ENCODE measurements at regions not wholly inside any gene's neighbourhood (a gene's known extent, or its start where the extent isn't known, plus 50 kb on each side); places are given as distances from the start of the nearest gene placed in this dataset.

GRCh38 chr4:13285336-13285735 is 198.8 kb downstream of the RAB28 start:
- Histone ChIP-seq H3K9me3 (ENCODE audit: insufficient read depth, low read depth, low read length) (no peaks in the 10 kb centered on the region), H3K4me1 (ENCODE audit: insufficient read depth, low read length) (no peaks in the 10 kb centered on the region), H3K27ac (ENCODE audit: low read depth, low read length) (no peak overlapping the region), H3K27me3 (ENCODE audit: insufficient read depth, low read length) (no peaks in the 10 kb centered on the region), H3K36me3 (ENCODE audit: insufficient read depth, low read length) (no peaks in the 10 kb centered on the region), H3K9ac (ENCODE audit: low read depth, low read length) (no peak overlapping the region), H3K4me3 (ENCODE audit: low read length) (no peak overlapping the region)

GRCh38 chr4:13284932-13285331 is 199.2 kb downstream of the RAB28 start:
- Histone ChIP-seq H3K9ac (ENCODE audit: low read depth, low read length) (no peak overlapping the region), H3K27ac (ENCODE audit: low read depth, low read length) (no peak overlapping the region), H3K9me3 (ENCODE audit: insufficient read depth, low read depth, low read length) (no peaks in the 10 kb centered on the region), H3K36me3 (ENCODE audit: insufficient read depth, low read length) (no peaks in the 10 kb centered on the region), H3K27me3 (ENCODE audit: insufficient read depth, low read length) (no peaks in the 10 kb centered on the region), H3K4me3 (ENCODE audit: low read length) (no peak overlapping the region), H3K4me1 (ENCODE audit: insufficient read depth, low read length) (no peaks in the 10 kb centered on the region)
- 91% methylated on average over 1 of the region's 2 CpGs for WGBS

- Histone ChIP-seq H3K9me3 (ENCODE audit: insufficient read depth, low read depth, low read length) (peaks cover 8% of the 10 kb centered on the region; the same call in 1 of the 2 replicates), H3K36me3 (ENCODE audit: insufficient read depth, low read length) (no peaks in the 10 kb centered on the region), H3K4me1 (ENCODE audit: insufficient read depth, low read length) (no peaks in the 10 kb centered on the region), H3K27me3 (ENCODE audit: insufficient read depth, low read length) (no peaks in the 10 kb centered on the region), H3K27ac (ENCODE audit: low read depth, low read length) (no peak overlapping the region), H3K4me3 (ENCODE audit: low read length) (no peak overlapping the region), H3K9ac (ENCODE audit: low read depth, low read length) (no peak overlapping the region)
- 93% methylated on average over 1 of the region's 1 CpG for WGBS
These were observed 207.8 kb downstream of the RAB28 start for GRCh38 chr4:13276357-13276756.

- WGBS: 40% methylated on average over 2 of the region's 3 CpGs
These were observed 215.4 kb downstream of the RAB28 start for GRCh38 chr4:13268703-13269102.

GRCh38 chr4:13268165-13268564 is 216.0 kb downstream of the RAB28 start:
- Histone ChIP-seq H3K36me3 (ENCODE audit: insufficient read depth, low read length) (no peaks in the 10 kb centered on the region), H3K4me3 (ENCODE audit: low read length) (no peak overlapping the region), H3K27ac (ENCODE audit: low read depth, low read length) (peak overlapping the region; percentile 32; the same call in 1 of the 2 replicates), H3K4me1 (ENCODE audit: insufficient read depth, low read length) (peaks cover 16% of the 10 kb centered on the region), H3K9me3 (ENCODE audit: insufficient read depth, low read depth, low read length) (peaks cover under 1% of the 10 kb centered on the region; the same call in 1 of the 2 replicates), H3K27me3 (ENCODE audit: insufficient read depth, low read length) (no peaks in the 10 kb centered on the region), H3K9ac (ENCODE audit: low read depth, low read length) (no peak overlapping the region)
- 75% methylated on average over 4 of the region's 4 CpGs for WGBS

More at GRCh38 chr4:13268703-13269102, 215.4 kb downstream of the RAB28 start:
- peak overlapping the region; percentile 32; the same call in 1 of the 2 replicates for H3K27ac ChIP-seq (ENCODE audit: low read depth, low read length)
- no peak overlapping the region for H3K4me3 ChIP-seq (ENCODE audit: low read length)
- H3K9ac ChIP-seq (ENCODE audit: low read depth, low read length): no peak overlapping the region
- H3K36me3 ChIP-seq (ENCODE audit: insufficient read depth, low read length): no peaks in the 10 kb centered on the region
- H3K27me3 ChIP-seq (ENCODE audit: insufficient read depth, low read length): no peaks in the 10 kb centered on the region
- H3K9me3 ChIP-seq (ENCODE audit: insufficient read depth, low read depth, low read length): peaks cover 5% of the 10 kb centered on the region; the same call in 1 of the 2 replicates
- peaks cover 16% of the 10 kb centered on the region for H3K4me1 ChIP-seq (ENCODE audit: insufficient read depth, low read length)

- Histone ChIP-seq H3K4me1 (ENCODE audit: insufficient read depth, low read length) (peaks cover 16% of the 10 kb centered on the region), H3K9me3 (ENCODE audit: insufficient read depth, low read depth, low read length) (no peaks in the 10 kb centered on the region), H3K36me3 (ENCODE audit: insufficient read depth, low read length) (no peaks in the 10 kb centered on the region), H3K9ac (ENCODE audit: low read depth, low read length) (no peak overlapping the region), H3K27ac (ENCODE audit: low read depth, low read length) (no peak overlapping the region), H3K4me3 (ENCODE audit: low read length) (no peak overlapping the region), H3K27me3 (ENCODE audit: insufficient read depth, low read length) (no peaks in the 10 kb centered on the region)
- WGBS: 73% methylated on average over 2 of the region's 2 CpGs
These were observed 217.0 kb downstream of the RAB28 start for GRCh38 chr4:13267091-13267490.

GRCh38 chr4:13266687-13267086 is 217.5 kb downstream of the RAB28 start:
- Histone ChIP-seq H3K4me3 (ENCODE audit: low read length) (no peak overlapping the region), H3K27ac (ENCODE audit: low read depth, low read length) (no peak overlapping the region), H3K9ac (ENCODE audit: low read depth, low read length) (no peak overlapping the region), H3K9me3 (ENCODE audit: insufficient read depth, low read depth, low read length) (no peaks in the 10 kb centered on the region), H3K27me3 (ENCODE audit: insufficient read depth, low read length) (no peaks in the 10 kb centered on the region), H3K4me1 (ENCODE audit: insufficient read depth, low read length) (peaks cover 19% of the 10 kb centered on the region), H3K36me3 (ENCODE audit: insufficient read depth, low read length) (no peaks in the 10 kb centered on the region)
- WGBS: 91% methylated on average over 3 of the region's 3 CpGs

GRCh38 chr4:13263967-13264525 is 220.1 kb downstream of the RAB28 start:
- 93% methylated on average over 4 of the region's 4 CpGs for WGBS
- no peaks in the 10 kb centered on the region for H3K36me3 ChIP-seq (ENCODE audit: insufficient read depth, low read length)

GRCh38 chr4:13262816-13263215 is 221.3 kb downstream of the RAB28 start:
- Histone ChIP-seq H3K36me3 (ENCODE audit: insufficient read depth, low read length) (no peaks in the 10 kb centered on the region), H3K9me3 (ENCODE audit: insufficient read depth, low read depth, low read length) (no peaks in the 10 kb centered on the region), H3K27ac (ENCODE audit: low read depth, low read length) (no peak overlapping the region), H3K4me3 (ENCODE audit: low read length) (no peak overlapping the region), H3K27me3 (ENCODE audit: insufficient read depth, low read length) (no peaks in the 10 kb centered on the region), H3K9ac (ENCODE audit: low read depth, low read length) (no peak overlapping the region), H3K4me1 (ENCODE audit: insufficient read depth, low read length) (peaks cover 12% of the 10 kb centered on the region; the same call in 1 of the 2 replicates)
- WGBS: 97% methylated on average over 8 of the region's 8 CpGs

More at GRCh38 chr4:13263967-13264525, 220.1 kb downstream of the RAB28 start:
- no peaks in the 10 kb centered on the region for H3K9me3 ChIP-seq (ENCODE audit: insufficient read depth, low read depth, low read length)
- no peak overlapping the region for H3K4me3 ChIP-seq (ENCODE audit: low read length)
- H3K27me3 ChIP-seq (ENCODE audit: insufficient read depth, low read length): no peaks in the 10 kb centered on the region
- H3K27ac ChIP-seq (ENCODE audit: low read depth, low read length): no peak overlapping the region
- no peak overlapping the region for H3K9ac ChIP-seq (ENCODE audit: low read depth, low read length)
- H3K4me1 ChIP-seq (ENCODE audit: insufficient read depth, low read length): peaks cover 21% of the 10 kb centered on the region

GRCh38 chr4:13261486-13262257 is 222.5 kb downstream of the RAB28 start:
- Histone ChIP-seq H3K36me3 (ENCODE audit: insufficient read depth, low read length) (no peaks in the 10 kb centered on the region), H3K27me3 (ENCODE audit: insufficient read depth, low read length) (no peaks in the 10 kb centered on the region), H3K9ac (ENCODE audit: low read depth, low read length) (no peak overlapping the region), H3K9me3 (ENCODE audit: insufficient read depth, low read depth, low read length) (no peaks in the 10 kb centered on the region), H3K4me1 (ENCODE audit: insufficient read depth, low read length) (peaks cover 10% of the 10 kb centered on the region; the same call in 1 of the 2 replicates), H3K27ac (ENCODE audit: low read depth, low read length) (no peak overlapping the region), H3K4me3 (ENCODE audit: low read length) (no peak overlapping the region)
- 75% methylated on average over 1 of the region's 1 CpG for WGBS

GRCh38 chr4:13260513-13260912 is 223.6 kb downstream of the RAB28 start:
- H3K27ac ChIP-seq (ENCODE audit: low read depth, low read length): no peak overlapping the region
- H3K36me3 ChIP-seq (ENCODE audit: insufficient read depth, low read length): no peaks in the 10 kb centered on the region
- H3K9ac ChIP-seq (ENCODE audit: low read depth, low read length): no peak overlapping the region
- H3K4me1 ChIP-seq (ENCODE audit: insufficient read depth, low read length): peaks cover 10% of the 10 kb centered on the region; the same call in 1 of the 2 replicates
- no peaks in the 10 kb centered on the region for H3K9me3 ChIP-seq (ENCODE audit: insufficient read depth, low read depth, low read length)
- H3K27me3 ChIP-seq (ENCODE audit: insufficient read depth, low read length): no peaks in the 10 kb centered on the region
- H3K4me3 ChIP-seq (ENCODE audit: low read length): no peak overlapping the region
- WGBS: 88% methylated on average over 1 of the region's 1 CpG
